HepG2 (cell line): ENCODE measurements at regions not wholly inside any gene's neighbourhood (a gene's known extent, or its start where the extent isn't known, plus 50 kb on each side); places are given as distances from the start of the nearest gene placed in this dataset.
A peak's percentile ranks its signal among the peaks of the same experiment; 100 is the strongest.

Experiments used
- ATAC-seq: fragments of 200-7000 bp; cut with Tn5 transposase; 3 replicates; pipeline ENCODE4 v1.9.1; 2020; ENCODE audit warnings: mild to moderate bottlenecking, moderate library complexity
- BruUV-seq: library from RNA; stranded (reverse); fragments of 400-500 nt; replicated peaks from 2 replicates; lab custom pipeline; 2021; lab: Mats Ljungman, UMichigan
- CTCF ChIA-PET: fragments of 300-600 bp; formaldehyde crosslinking; extraction: SDS; loops from one replicate; lab custom pipeline; 2021; ENCODE audit warnings: low total read pairs, inconsistent platforms, low intra/inter-chr PET ratio; lab: Yijun Ruan, JAX
- POLR2A ChIA-PET: fragments of 350-600 bp; sonication (Branson Sonifier 250); formaldehyde crosslinking; loops from one replicate; lab custom pipeline; 2020; ENCODE audit warnings: antibody characterized with exemption, inconsistent platforms; lab: Yijun Ruan, JAX
- DNase-seq: peaks from one replicate; pipeline ENCODE4 v3.0.0-alpha.2; 2015; ENCODE audit warnings: low spot score
- FAIRE-seq: peaks from 3 replicates; lab custom pipeline; 2011; peaks lifted over from hg19 to GRCh38; lab: Jason Lieb, UNC
- H2AFZ ChIP-seq: one replicate; pipeline ENCODE4 v1.6.1; 2011; ENCODE audit warnings: low read length, inconsistent platforms
- H3K27ac ChIP-seq: fragments of 300-600 bp; 3 replicates; pipeline ENCODE4 v1.8.0; 2011; ENCODE audit warnings: mixed run types, mild to moderate bottlenecking, mixed read lengths, low read length, inconsistent platforms; ENCODE audit not compliant: insufficient read depth; ENCODE audit errors: extremely low read length
- H3K27me3 ChIP-seq, 2 experiments: fragments of 200-600 bp in 1 of 2; 2 replicates in 1 of 2; 3 replicates in 1 of 2; pipeline versions ENCODE4 v1.6.0 to v1.8.0; 2011; ENCODE audit warnings: low read length in 2 of 2, mild to moderate bottlenecking in 2 of 2, moderate library complexity in 2 of 2, inconsistent platforms in 1 of 2; ENCODE audit not compliant: insufficient read depth in 2 of 2, control insufficient read depth in 1 of 2
- H3K36me3 ChIP-seq, 2 experiments: fragments of 200-600 bp in 1 of 2; replicated peaks in 1 of 2; 2 replicates in 1 of 2; 3 replicates in 1 of 2; pipeline versions ENCODE4 v1.5.1 to v1.8.0; 2011; ENCODE audit warnings: low read length in 2 of 2, inconsistent platforms in 1 of 2; ENCODE audit not compliant: insufficient read depth in 2 of 2, control insufficient read depth in 1 of 2
- H3K4me1 ChIP-seq: 2 replicates; pipeline ENCODE4 v1.5.1; 2012; ENCODE audit warnings: low read length, inconsistent platforms; ENCODE audit not compliant: insufficient read depth
- H3K4me2 ChIP-seq: 2 replicates; pipeline ENCODE4 v1.6.0; 2011; ENCODE audit warnings: low read depth, low read length, inconsistent platforms
- H3K4me3 ChIP-seq, 3 experiments: fragments of 200-600 bp in 1 of 3; sonication (generic), shearing (Covaris generic) in 1 of 3; replicated peaks in 1 of 3; 2 replicates each; pipeline ENCODE4 v1.5.1; 2011 to 2016; ENCODE audit warnings: low read length in 3 of 3, inconsistent platforms in 2 of 3, low read depth in 2 of 3, mild to moderate bottlenecking in 2 of 3, control low read depth in 1 of 3, mixed read lengths in 1 of 3; ENCODE audit not compliant: insufficient read depth in 1 of 3
- H3K79me2 ChIP-seq: one replicate; pipeline ENCODE4 v1.6.1; 2011; ENCODE audit warnings: low read length, inconsistent platforms; ENCODE audit not compliant: insufficient read depth
- H3K9ac ChIP-seq: 2 replicates; pipeline ENCODE4 v1.6.0; 2011; ENCODE audit warnings: mild to moderate bottlenecking, low read depth, low read length, inconsistent platforms; ENCODE audit not compliant: insufficient read depth
- H3K9me3 ChIP-seq: 2 replicates; pipeline ENCODE4 v1.5.1; 2012; ENCODE audit warnings: mild to moderate bottlenecking, low read length
- H4K20me1 ChIP-seq: 2 replicates; pipeline ENCODE4 v1.6.0; 2011; ENCODE audit warnings: inconsistent platforms, mild to moderate bottlenecking, low read length, moderate library complexity; ENCODE audit not compliant: insufficient read depth
- DMTF1 ChIP-seq: sonication (generic); formaldehyde crosslinking; IDR thresholded peaks from 2 replicates; pipeline ENCODE4 v1.4.0; 2020; ENCODE audit warnings: mild to moderate bottlenecking, missing genetic modification reagents
- E2F2 ChIP-seq: sonication (generic); formaldehyde crosslinking; IDR thresholded peaks from 2 replicates; pipeline ENCODE4 v1.4.0; 2020; ENCODE audit warnings: missing genetic modification reagents, borderline replicate concordance
- HBP1 ChIP-seq: IDR thresholded peaks from 2 replicates; pipeline ENCODE4 v1.6.1; 2016; ENCODE audit warnings: low read depth, control low read depth
- HDAC1 ChIP-seq: sonication (generic); formaldehyde crosslinking; IDR thresholded peaks from 2 replicates; pipeline ENCODE4 v1.5.1; 2020; ENCODE audit warnings: mild to moderate bottlenecking, missing genetic modification reagents
- NR0B2 ChIP-seq: sonication (generic); formaldehyde crosslinking; IDR thresholded peaks from 2 replicates; pipeline ENCODE4 v1.4.0; 2020; ENCODE audit warnings: mild to moderate bottlenecking, missing genetic modification reagents
- RAD51 ChIP-seq: fragments of 450-650 bp; IDR thresholded peaks from 2 replicates; pipeline ENCODE4 v1.6.1; 2016; ENCODE audit warnings: borderline replicate concordance
- SAP130 ChIP-seq: IDR thresholded peaks from 2 replicates; pipeline ENCODE4 v1.6.1; 2016; ENCODE audit warnings: low read depth
- SNRNP70 ChIP-seq: fragments of 200-400 bp; formaldehyde crosslinking; IDR thresholded peaks from 2 replicates; pipeline ENCODE4 v1.6.1; 2017; ENCODE audit warnings: mild to moderate bottlenecking, low read depth, low read length, moderate library complexity
- TEAD3 ChIP-seq: optimal IDR thresholded peaks from 2 replicates; pipeline ENCODE3; 2016; ENCODE audit warnings: borderline replicate concordance
- U2AF1 ChIP-seq: fragments of 200-400 bp; formaldehyde crosslinking; optimal IDR thresholded peaks from 2 replicates; pipeline ENCODE3; 2017; ENCODE audit warnings: mild to moderate bottlenecking, low read depth, low read length
- ZBTB7B ChIP-seq: sonication (generic); formaldehyde crosslinking; IDR thresholded peaks from 2 replicates; pipeline ENCODE4 v1.4.0; 2020; ENCODE audit warnings: missing genetic modification reagents
- ZNF512 ChIP-seq: sonication (generic); formaldehyde crosslinking; IDR thresholded peaks from 2 replicates; pipeline ENCODE4 v1.4.0; 2020; ENCODE audit warnings: mild to moderate bottlenecking, missing genetic modification reagents
- WGBS: methylation state at CpG from one replicate; pipeline ENCODE4 v1.1.6; 2017; ENCODE audit warnings: low lambda C conversion rate; 5-methylcytosine and 5-hydroxymethylcytosine counted together
- in situ Hi-C: cut with HindIII; loops from 2 replicates; pipeline ENCODE4 v1.10.0; 2017; ENCODE audit warnings: low pct_unique_long_range_greater_than_20kb; ENCODE audit not compliant: extremely low pct_ligation_motif_present
- intact Hi-C: fragments of 100-400 bp; cut with micrococcal nuclease; formaldehyde crosslinking; loops from one replicate; pipeline ENCODE4 v1.10.0; 2022; ENCODE audit not compliant: unreplicated experiment

GRCh38 chr2:163142618-163143017, 304.1 kb upstream of the KCNH7 start:
- no peaks in the 10 kb centered on the region for H3K79me2 ChIP-seq
- no peak overlapping the region for H2AFZ ChIP-seq
- H3K9me3 ChIP-seq: peaks cover 23% of the 10 kb centered on the region
- no peak overlapping the region for H3K4me2 ChIP-seq
- DNase-seq (no peak), FAIRE-seq (no peak), ATAC-seq (no peak)
- no peak overlapping the region for H3K9ac ChIP-seq
- H3K27me3 ChIP-seq: no peaks in the 10 kb centered on the region
- H3K27ac ChIP-seq: no peak overlapping the region
- no peaks in the 10 kb centered on the region for H3K36me3 ChIP-seq
- no TSS peak for BruUV-seq
- no peak overlapping the region for H3K4me3 ChIP-seq
- H3K4me1 ChIP-seq: no peaks in the 10 kb centered on the region
- no peaks in the 10 kb centered on the region for H4K20me1 ChIP-seq
- WGBS: 25% methylated on average over 2 of the region's 2 CpGs
- ChIA-PET POLR2A (no interaction called here), CTCF (no interaction called here)
- peak; percentile 83 for TF ChIP-seq RAD51
- TF ChIP-seq SAP130 (CRISPR knock-in tag): no peak
- in situ Hi-C loops (no loop called here), intact Hi-C loops (no loop called here)

GRCh38 chr2:163138947-163139346, 300.4 kb upstream of the KCNH7 start:
- Histone ChIP-seq H3K27me3 (no peaks in the 10 kb centered on the region), H3K4me2 (no peak overlapping the region), H3K9me3 (peaks cover 8% of the 10 kb centered on the region; the same call in 1 of the 2 replicates), H3K4me3 (no peak overlapping the region), H3K27ac (no peak overlapping the region), H3K36me3 (no peaks in the 10 kb centered on the region), H2AFZ (no peak overlapping the region), H3K4me1 (no peaks in the 10 kb centered on the region), H3K79me2 (no peaks in the 10 kb centered on the region), H4K20me1 (no peaks in the 10 kb centered on the region), H3K9ac (no peak overlapping the region)
- intact Hi-C loops: no loop called here
- BruUV-seq: no TSS peak
- no peak for TF ChIP-seq HDAC1 (CRISPR knock-in tag)
- TF ChIP-seq SNRNP70: no peak
- no peak for TF ChIP-seq ZBTB7B
- no peak for TF ChIP-seq U2AF1
- TF ChIP-seq ZNF512: no peak
- TF ChIP-seq TEAD3 (CRISPR knock-in tag): no peak
- TF ChIP-seq E2F2: no peak
- no peak for TF ChIP-seq HBP1 (CRISPR knock-in tag)
- no peak for TF ChIP-seq DMTF1 (CRISPR knock-in tag)
- no peak for TF ChIP-seq NR0B2 (CRISPR knock-in tag)
- 2% methylated on average over 2 of the region's 2 CpGs for WGBS
- CTCF ChIA-PET: no interaction called here
- no peak for DNase-seq
- no peak for ATAC-seq
- no peak for FAIRE-seq
- POLR2A ChIA-PET: no interaction called here
- in situ Hi-C loops: loop anchor here (10.0 kb wide), 1 partner anchor 254 kb away; no protein-coding TSS in a partner anchor
